WTC11 (cell line): ENCODE measurements at regions not wholly inside any gene's neighbourhood (a gene's known extent, or its start where the extent isn't known, plus 50 kb on each side); places are given as distances from the start of the nearest gene placed in this dataset.

Experiments used
- ATAC-seq: fragments of 200-7000 bp; cut with Tn5 transposase; 2 replicates; pipeline ENCODE4 v1.10.0; 2021; ENCODE audit warnings: mild to moderate bottlenecking, moderate library complexity
- CTCF ChIA-PET: fragments of 300-600 bp; sonication (Branson Sonifier 250); formaldehyde crosslinking; loops from one replicate; lab custom pipeline; 2021; ENCODE audit warnings: antibody characterized with exemption; lab: Charles Lee
- POLR2A ChIA-PET: fragments of 350-600 bp; sonication (Branson Sonifier 250); formaldehyde crosslinking; loops from one replicate; lab custom pipeline; 2021; ENCODE audit warnings: antibody characterized with exemption; lab: Charles Lee
- DNase-seq: peaks from one replicate; pipeline ENCODE4 v3.0.0; 2021; ENCODE audit warnings: low spot score
- H3K27ac Mint-ChIP-seq: 2 replicates; pipeline ENCODE4 v1.8.0; 2021; ENCODE audit warnings: mixed read lengths
- H3K27me3 Mint-ChIP-seq: 2 replicates; pipeline ENCODE4 v1.8.0; 2021; ENCODE audit warnings: low read depth, mild to moderate bottlenecking, moderate library complexity, mixed read lengths
- H3K36me3 Mint-ChIP-seq: 2 replicates; pipeline ENCODE4 v1.8.0; 2021; ENCODE audit warnings: mixed read lengths
- H3K4me1 Mint-ChIP-seq: 2 replicates; pipeline ENCODE4 v1.8.0; 2022; ENCODE audit warnings: mixed read lengths
- H3K4me3 Mint-ChIP-seq: 2 replicates; pipeline ENCODE4 v1.8.0; 2021; ENCODE audit warnings: mild to moderate bottlenecking, moderate library complexity, mixed read lengths
- H3K9me3 Mint-ChIP-seq: 2 replicates; pipeline ENCODE4 v1.8.0; 2021; ENCODE audit warnings: mixed read lengths
- ARID4B ChIP-seq: sonication (generic); formaldehyde crosslinking; IDR thresholded peaks from 2 replicates; pipeline ENCODE4 v1.8.0; 2023; ENCODE audit warnings: missing genetic modification reagents, mild to moderate bottlenecking, borderline replicate concordance
- ATF1 ChIP-seq: sonication (generic); formaldehyde crosslinking; IDR thresholded peaks from 2 replicates; pipeline ENCODE4 v1.8.1; 2023; ENCODE audit warnings: mild to moderate bottlenecking, moderate library complexity, missing genetic modification reagents
- CREB1 ChIP-seq: sonication (generic); formaldehyde crosslinking; IDR thresholded peaks from 2 replicates; pipeline ENCODE4 v1.8.0; 2023; ENCODE audit warnings: mild to moderate bottlenecking, missing genetic modification reagents
- E2F1 ChIP-seq: sonication (generic); formaldehyde crosslinking; IDR thresholded peaks from 2 replicates; pipeline ENCODE4 v1.8.0; 2022; ENCODE audit warnings: mild to moderate bottlenecking, missing genetic modification reagents
- ELF4 ChIP-seq: sonication (generic); formaldehyde crosslinking; IDR thresholded peaks from 2 replicates; pipeline ENCODE4 v1.8.1; 2022; ENCODE audit warnings: low read depth, mild to moderate bottlenecking, moderate library complexity, missing genetic modification reagents
- ETV6 ChIP-seq: sonication (generic); formaldehyde crosslinking; IDR thresholded peaks from 2 replicates; pipeline ENCODE4 v1.8.1; 2022; ENCODE audit warnings: mild to moderate bottlenecking, missing genetic modification reagents
- FOXP1 ChIP-seq: sonication (generic); formaldehyde crosslinking; IDR thresholded peaks from 2 replicates; pipeline ENCODE4 v1.8.0; 2022; ENCODE audit warnings: missing genetic modification reagents, mild to moderate bottlenecking, moderate library complexity, borderline replicate concordance
- HMGA2 ChIP-seq: fragments of 250-450 bp; sonication (Bioruptor Pico); IDR thresholded peaks from 2 replicates; pipeline ENCODE4 v1.4.0; 2021; ENCODE audit warnings: mild to moderate bottlenecking, moderate library complexity
- KAT7 ChIP-seq: sonication (generic); formaldehyde crosslinking; IDR thresholded peaks from 2 replicates; pipeline ENCODE4 v1.8.1; 2023; ENCODE audit warnings: missing genetic modification reagents, mild to moderate bottlenecking, borderline replicate concordance
- MAX ChIP-seq: sonication (generic); formaldehyde crosslinking; IDR thresholded peaks from 2 replicates; pipeline ENCODE4 v1.8.0; 2022; ENCODE audit warnings: mild to moderate bottlenecking, missing genetic modification reagents
- MXD4 ChIP-seq: fragments of 250-450 bp; sonication (Bioruptor Pico); IDR thresholded peaks from 2 replicates; pipeline ENCODE4 v1.8.0; 2021; ENCODE audit warnings: mild to moderate bottlenecking, moderate library complexity, borderline replicate concordance
- NFE2L1 ChIP-seq: sonication (generic); formaldehyde crosslinking; IDR thresholded peaks from 2 replicates; pipeline ENCODE4 v1.8.1; 2023; ENCODE audit warnings: missing genetic modification reagents
- NR3C1 ChIP-seq: sonication (generic); formaldehyde crosslinking; conservative IDR thresholded peaks from 2 replicates; pipeline ENCODE4 v1.8.1; 2023; ENCODE audit warnings: low read depth, mild to moderate bottlenecking, missing genetic modification reagents
- PRRX2 ChIP-seq: fragments of 250-450 bp; sonication (Bioruptor Pico); IDR thresholded peaks from 2 replicates; pipeline ENCODE4 v1.8.0; 2021; ENCODE audit warnings: mild to moderate bottlenecking
- RORB ChIP-seq: fragments of 250-450 bp; sonication (Bioruptor Pico); IDR thresholded peaks from 2 replicates; pipeline ENCODE4 v1.9.0; 2021; ENCODE audit warnings: mild to moderate bottlenecking
- SMAD4 ChIP-seq: sonication (generic); formaldehyde crosslinking; IDR thresholded peaks from 2 replicates; pipeline ENCODE4 v1.8.0; 2022; ENCODE audit warnings: mild to moderate bottlenecking, missing genetic modification reagents
- SOX15 ChIP-seq: fragments of 250-450 bp; sonication (Bioruptor Pico); IDR thresholded peaks from 2 replicates; pipeline ENCODE4 v1.9.0; 2021; ENCODE audit warnings: mild to moderate bottlenecking
- SP1 ChIP-seq: sonication (generic); formaldehyde crosslinking; conservative IDR thresholded peaks from 2 replicates; pipeline ENCODE4 v1.8.1; 2022; ENCODE audit warnings: missing genetic modification reagents
- ZNF532 ChIP-seq: fragments of 250-450 bp; sonication (Bioruptor Pico); IDR thresholded peaks from 2 replicates; pipeline ENCODE4 v1.9.0; 2021; ENCODE audit warnings: mild to moderate bottlenecking, borderline replicate concordance
- TF ChIP-seq, protein P1 (sequence below): fragments of 250-450 bp; sonication (Bioruptor Pico); conservative IDR thresholded peaks from 2 replicates; pipeline ENCODE4 v1.9.0; 2021; ENCODE audit warnings: mild to moderate bottlenecking
- TF ChIP-seq, protein P2 (sequence below): fragments of 200-600 bp; IDR thresholded peaks from 2 replicates; pipeline ENCODE4 v1.8.0; 2022; ENCODE audit warnings: antibody characterized with exemption

- ChIA-PET CTCF (interaction anchor here (1.0 to 1.8 kb wide), 3 partner anchors 20 to 183 kb away, joined by 3 to 7 read pairs (median 3); no protein-coding TSS in a partner anchor), POLR2A (no interaction called here)
- Mint-ChIP-seq H3K36me3 (no peaks in the 10 kb centered on the region), H3K27me3 (peaks cover 17% of the 10 kb centered on the region), H3K4me3 (no peak overlapping the region), H3K9me3 (no peaks in the 10 kb centered on the region), H3K27ac (no peak overlapping the region), H3K4me1 (peaks cover 9% of the 10 kb centered on the region)
- DNase-seq (no peak), ATAC-seq (no peak)
- TF ChIP-seq NR3C1 (CRISPR knock-in tag) (no peak), SOX15 (CRISPR knock-in tag) (no peak), NFE2L1 (CRISPR knock-in tag) (no peak), FOXP1 (CRISPR knock-in tag) (no peak), ARID4B (CRISPR knock-in tag) (no peak), CREB1 (CRISPR knock-in tag) (no peak), ETV6 (CRISPR knock-in tag) (no peak), MAX (no peak), ATF1 (no peak), MXD4 (no peak), PRRX2 (CRISPR knock-in tag) (no peak), HMGA2 (no peak), SP1 (CRISPR knock-in tag) (no peak), KAT7 (no peak)
- TF ChIP-seq, protein P1, sequence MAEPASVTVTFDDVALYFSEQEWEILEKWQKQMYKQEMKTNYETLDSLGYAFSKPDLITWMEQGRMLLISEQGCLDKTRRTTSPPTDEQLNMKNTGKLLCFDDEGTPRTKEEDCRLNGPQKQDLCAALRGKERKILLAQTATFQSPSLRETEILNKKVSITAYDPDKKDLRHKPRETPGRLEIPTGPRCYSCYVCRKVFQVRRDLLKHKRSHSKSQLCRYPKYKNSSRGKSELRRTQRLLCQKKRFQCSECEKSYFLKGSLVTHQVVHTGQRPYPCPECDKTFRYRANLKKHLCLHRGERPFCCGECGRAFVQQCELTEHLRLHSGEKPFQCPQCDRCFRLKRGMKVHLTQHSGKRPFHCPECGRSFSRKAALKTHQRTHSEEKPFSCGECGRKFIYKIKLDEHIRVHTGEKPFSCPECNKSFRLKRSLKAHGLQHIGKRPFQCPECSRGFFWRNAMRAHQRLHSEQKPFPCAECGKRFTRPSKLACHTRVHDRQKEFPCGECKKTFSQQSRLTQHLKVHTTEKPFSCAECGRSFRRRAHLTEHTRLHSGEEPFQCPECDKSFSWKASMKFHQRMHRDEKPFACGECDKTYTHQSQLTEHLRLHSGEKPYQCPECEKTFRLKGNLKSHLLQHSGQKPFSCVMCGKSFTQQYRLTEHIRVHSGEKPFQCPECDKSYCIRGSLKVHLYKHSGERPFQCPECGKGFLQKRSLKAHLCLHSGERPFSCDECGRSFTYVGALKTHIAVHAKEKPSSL (CRISPR knock-in tag): no peak
Measured at GRCh38 chr2:238967978-238968360, 120.1 kb downstream of the TWIST2 start.

DNA sequence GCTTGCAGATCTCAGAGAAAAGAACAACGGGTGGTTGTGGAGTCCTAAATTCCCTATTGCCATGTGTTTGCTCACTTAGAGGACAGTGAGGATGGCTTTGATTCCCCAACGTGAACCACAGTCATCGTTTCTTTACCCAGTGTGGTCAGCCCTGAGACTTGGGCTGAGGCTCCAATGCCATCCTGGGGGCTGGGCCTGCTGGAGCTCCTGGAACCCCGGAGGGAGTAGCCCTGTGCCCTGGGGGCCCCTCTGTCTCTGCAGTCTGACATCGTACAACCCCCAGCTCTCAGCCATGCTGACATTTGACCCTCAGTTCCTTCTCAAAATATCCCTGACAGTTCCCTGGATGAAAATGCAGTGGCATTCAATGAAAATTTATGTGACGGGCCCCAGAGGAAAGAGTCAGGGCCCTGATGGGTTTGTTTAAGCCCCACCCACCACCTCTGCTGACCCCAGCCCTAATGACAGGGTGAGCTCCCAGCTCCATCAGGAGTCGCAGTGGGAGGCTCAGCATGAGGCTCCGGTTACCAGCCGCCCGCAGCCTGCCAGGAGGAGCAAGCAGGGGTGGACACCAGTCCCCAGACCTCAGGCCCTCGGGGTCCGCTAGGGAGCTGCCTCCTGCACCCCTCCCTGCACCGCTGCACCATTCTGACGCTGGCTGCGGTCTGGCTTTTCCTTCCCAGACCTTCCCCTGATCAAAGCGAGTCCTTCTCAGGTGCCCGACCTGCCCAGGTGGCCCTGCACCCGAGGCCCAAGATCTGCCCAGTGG is 120.9 kb downstream of the TWIST2 start:
- POLR2A ChIA-PET: no interaction called here
- Mint-ChIP-seq H3K27me3 (peaks cover 17% of the 10 kb centered on the region), H3K27ac (no peak overlapping the region), H3K4me1 (peaks cover 9% of the 10 kb centered on the region), H3K36me3 (no peaks in the 10 kb centered on the region), H3K9me3 (no peaks in the 10 kb centered on the region), H3K4me3 (no peak overlapping the region)
- CTCF ChIA-PET: interaction anchor here (0.5 to 1.8 kb wide), 3 partner anchors 18 to 1559 kb away, joined by 3 to 7 read pairs (median 3); no protein-coding TSS in a partner anchor
- ATAC-seq (no peak), DNase-seq (no peak)
- no peak for TF ChIP-seq ELF4 (CRISPR knock-in tag)
- no peak for TF ChIP-seq SMAD4 (CRISPR knock-in tag)
- TF ChIP-seq RORB (CRISPR knock-in tag): no peak
- TF ChIP-seq NR3C1 (CRISPR knock-in tag): no peak
- TF ChIP-seq E2F1 (CRISPR knock-in tag): no peak
- TF ChIP-seq ZNF532: no peak
- no peak for TF ChIP-seq KAT7
- TF ChIP-seq, protein P2, sequence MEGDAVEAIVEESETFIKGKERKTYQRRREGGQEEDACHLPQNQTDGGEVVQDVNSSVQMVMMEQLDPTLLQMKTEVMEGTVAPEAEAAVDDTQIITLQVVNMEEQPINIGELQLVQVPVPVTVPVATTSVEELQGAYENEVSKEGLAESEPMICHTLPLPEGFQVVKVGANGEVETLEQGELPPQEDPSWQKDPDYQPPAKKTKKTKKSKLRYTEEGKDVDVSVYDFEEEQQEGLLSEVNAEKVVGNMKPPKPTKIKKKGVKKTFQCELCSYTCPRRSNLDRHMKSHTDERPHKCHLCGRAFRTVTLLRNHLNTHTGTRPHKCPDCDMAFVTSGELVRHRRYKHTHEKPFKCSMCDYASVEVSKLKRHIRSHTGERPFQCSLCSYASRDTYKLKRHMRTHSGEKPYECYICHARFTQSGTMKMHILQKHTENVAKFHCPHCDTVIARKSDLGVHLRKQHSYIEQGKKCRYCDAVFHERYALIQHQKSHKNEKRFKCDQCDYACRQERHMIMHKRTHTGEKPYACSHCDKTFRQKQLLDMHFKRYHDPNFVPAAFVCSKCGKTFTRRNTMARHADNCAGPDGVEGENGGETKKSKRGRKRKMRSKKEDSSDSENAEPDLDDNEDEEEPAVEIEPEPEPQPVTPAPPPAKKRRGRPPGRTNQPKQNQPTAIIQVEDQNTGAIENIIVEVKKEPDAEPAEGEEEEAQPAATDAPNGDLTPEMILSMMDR: no peak
